A673 (cell line): ENCODE measurements at regions not wholly inside any gene's neighbourhood (a gene's known extent, or its start where the extent isn't known, plus 50 kb on each side); places are given as distances from the start of the nearest gene placed in this dataset.

Experiments used
- BruUV-seq: library from RNA; stranded (reverse); fragments of 400-500 nt; replicated peaks from 2 replicates; lab custom pipeline; 2021; lab: Mats Ljungman, UMichigan
- CTCF ChIA-PET: fragments of 300-600 bp; sonication (Branson Sonifier 250); formaldehyde crosslinking; loops from one replicate; lab custom pipeline; 2022; ENCODE audit warnings: antibody characterized with exemption; lab: Charles Lee
- POLR2A ChIA-PET: fragments of 300-600 bp; sonication (Branson Sonifier 250); formaldehyde crosslinking; loops from one replicate; lab custom pipeline; 2022; ENCODE audit warnings: antibody characterized with exemption; ENCODE audit not compliant: low non-redundant PET; lab: Charles Lee
- DNase-seq: peaks from one replicate; pipeline ENCODE4 v3.0.0-alpha.2; 2015; ENCODE audit warnings: low spot score
- H3K27ac ChIP-seq: fragments of 200-600 bp; sonication (generic); 2 replicates; pipeline ENCODE4 v1.5.1; 2016; ENCODE audit warnings: mixed run types, low read depth, mild to moderate bottlenecking, mixed read lengths, antibody characterized with exemption, low read length; ENCODE audit not compliant: poor library complexity, severe bottlenecking
- H3K27me3 ChIP-seq: fragments of 200-600 bp; sonication (generic); replicated peaks from 2 replicates; pipeline ENCODE4 v1.6.1; 2017; ENCODE audit warnings: mixed run types, low read depth, mild to moderate bottlenecking, mixed read lengths, antibody characterized with exemption, low read length; ENCODE audit not compliant: insufficient read depth, poor library complexity
- H3K36me3 ChIP-seq: fragments of 200-600 bp; sonication (generic); 2 replicates; pipeline ENCODE4 v1.6.1; 2016; ENCODE audit warnings: mixed run types, mild to moderate bottlenecking, mixed read lengths, antibody characterized with exemption, low read length; ENCODE audit not compliant: insufficient read depth, poor library complexity, severe bottlenecking
- H3K4me1 ChIP-seq: fragments of 200-600 bp; sonication (generic); 2 replicates; pipeline ENCODE4 v1.6.1; 2017; ENCODE audit warnings: mixed run types, mild to moderate bottlenecking, mixed read lengths, antibody characterized with exemption, low read length; ENCODE audit not compliant: insufficient read depth, poor library complexity, severe bottlenecking
- H3K4me3 ChIP-seq: fragments of 200-600 bp; sonication (generic); 2 replicates; pipeline ENCODE4 v1.5.1; 2016; ENCODE audit warnings: low read depth, mixed run types, mild to moderate bottlenecking, mixed read lengths, low read length; ENCODE audit not compliant: poor library complexity, severe bottlenecking
- H3K9me3 ChIP-seq: fragments of 200-600 bp; sonication (generic); 2 replicates; pipeline ENCODE4 v1.6.1; 2016; ENCODE audit warnings: mixed run types, low read depth, mild to moderate bottlenecking, mixed read lengths, antibody characterized with exemption, low read length; ENCODE audit not compliant: poor library complexity, severe bottlenecking
- CTCF ChIP-seq: fragments of 300-800, 200-600 bp; sonication (generic); conservative IDR thresholded peaks from 2 replicates; pipeline ENCODE4 v1.5.1; 2017; ENCODE audit warnings: low read depth, mild to moderate bottlenecking, antibody characterized with exemption, low read length, moderate library complexity, mixed read lengths
- EZH2 ChIP-seq: fragments of 200-600 bp; sonication (generic); IDR thresholded peaks from 2 replicates; pipeline ENCODE4 v1.6.1; 2017; ENCODE audit warnings: borderline replicate concordance, low read depth, mild to moderate bottlenecking, mixed read lengths, antibody characterized with exemption, low read length; ENCODE audit not compliant: poor library complexity, severe bottlenecking
- intact Hi-C: fragments of 100-400 bp; cut with micrococcal nuclease; formaldehyde crosslinking; loops from one replicate; pipeline ENCODE4 v1.10.0; 2022; ENCODE audit not compliant: unreplicated experiment

GRCh38 chr9:23577611-23578010 is 248.4 kb downstream of the ELAVL2 start:
- Histone ChIP-seq H3K27me3 (no peaks in the 10 kb centered on the region), H3K4me3 (no peak overlapping the region), H3K4me1 (no peaks in the 10 kb centered on the region), H3K9me3 (no peaks in the 10 kb centered on the region), H3K27ac (no peak overlapping the region), H3K36me3 (no peaks in the 10 kb centered on the region)
- ChIA-PET POLR2A (no interaction called here), CTCF (no interaction called here)
- no peak for DNase-seq
- TF ChIP-seq CTCF = no peak
- TF ChIP-seq EZH2 = no peak
- no TSS peak for BruUV-seq
- intact Hi-C loops = no loop called here

- CTCF ChIA-PET = no interaction called here
- Histone ChIP-seq H3K4me3 (no peak overlapping the region), H3K27ac (no peak overlapping the region), H3K36me3 (no peaks in the 10 kb centered on the region), H3K4me1 (no peaks in the 10 kb centered on the region), H3K27me3 (no peaks in the 10 kb centered on the region), H3K9me3 (no peaks in the 10 kb centered on the region)
- TF ChIP-seq EZH2 (no peak), CTCF (no peak)
- no peak for DNase-seq
- BruUV-seq = no TSS peak
- intact Hi-C loops = no loop called here
- POLR2A ChIA-PET = no interaction called here
These were observed 244.1 kb downstream of the ELAVL2 start for GRCh38 chr9:23581931-23582330.

- Histone ChIP-seq H3K4me1 (no peaks in the 10 kb centered on the region), H3K9me3 (no peaks in the 10 kb centered on the region), H3K36me3 (no peaks in the 10 kb centered on the region), H3K4me3 (no peak overlapping the region), H3K27me3 (no peaks in the 10 kb centered on the region), H3K27ac (no peak overlapping the region)
- BruUV-seq = no TSS peak
- POLR2A ChIA-PET = no interaction called here
- intact Hi-C loops = no loop called here
- TF ChIP-seq CTCF = no peak
- TF ChIP-seq EZH2 = no peak
- CTCF ChIA-PET = no interaction called here
- no peak for DNase-seq
These were observed 243.2 kb downstream of the ELAVL2 start for GRCh38 chr9:23582836-23583235.
